Medulla oblongata (tissue), 1 donor: ENCODE measurements at regions not wholly inside any gene's neighbourhood (a gene's known extent, or its start where the extent isn't known, plus 50 kb on each side); places are given as distances from the start of the nearest gene placed in this dataset.

ENCODE experiments used
- DNase-seq: peaks from one replicate; pipeline ENCODE4 v3.0.0-alpha.2; 2015; ENCODE audit errors: extremely low spot score

DNA sequence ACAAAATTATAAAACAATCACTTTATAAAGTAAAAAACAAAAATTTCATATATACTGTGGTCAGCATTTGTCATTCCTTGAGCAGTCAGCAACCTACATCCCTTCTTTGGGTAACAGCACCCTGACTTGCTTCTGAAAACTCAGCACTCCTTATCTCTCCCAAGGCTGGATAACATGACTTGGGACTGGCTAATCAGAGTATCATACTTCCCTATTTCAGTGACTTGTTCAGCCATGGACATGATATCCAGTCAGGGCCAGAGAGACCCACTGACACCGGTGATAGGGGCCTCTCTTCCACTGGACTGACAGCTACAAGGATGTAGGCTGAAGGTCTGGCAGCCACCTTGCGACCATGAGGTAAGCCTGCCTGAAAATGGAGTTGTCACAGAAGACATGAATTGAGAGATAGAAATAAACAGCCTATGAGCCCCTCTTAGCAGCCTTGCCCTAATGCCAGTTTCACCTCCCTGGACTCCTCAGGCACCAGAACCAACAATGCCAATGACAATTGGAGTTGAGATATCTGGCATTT, 84.4 kb upstream of the NEBL start:
- no peak for DNase-seq

GRCh38 chr10:20978617-20979016, 81.5 kb upstream of the NEBL start:
- no peak for DNase-seq

DNA sequence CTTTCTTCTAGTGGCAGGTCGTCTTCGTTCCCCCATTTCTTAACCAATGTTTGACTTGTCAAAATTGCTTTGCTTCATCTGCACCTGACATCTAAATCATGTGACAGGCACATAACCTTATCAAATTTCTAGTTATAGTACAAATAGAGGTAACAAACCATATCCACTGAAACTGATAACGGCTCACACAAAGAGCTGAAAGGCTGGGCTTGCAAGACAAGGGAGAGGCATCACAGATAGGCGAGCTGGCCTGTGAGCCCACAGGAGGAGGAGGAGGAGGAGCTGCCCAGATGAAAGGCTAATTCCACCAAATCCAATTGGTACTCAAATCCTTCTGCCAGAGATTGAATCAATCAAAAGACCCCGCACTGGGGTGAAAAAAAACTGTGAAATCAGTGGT, 80.2 kb upstream of the NEBL start:
- no peak for DNase-seq

GRCh38 chr10:20976891-20977290, 79.8 kb upstream of the NEBL start:
- DNase-seq, result no peak

- DNase-seq, result no peak
These were observed 79.3 kb upstream of the NEBL start for GRCh38 chr10:20976390-20976789.

DNA sequence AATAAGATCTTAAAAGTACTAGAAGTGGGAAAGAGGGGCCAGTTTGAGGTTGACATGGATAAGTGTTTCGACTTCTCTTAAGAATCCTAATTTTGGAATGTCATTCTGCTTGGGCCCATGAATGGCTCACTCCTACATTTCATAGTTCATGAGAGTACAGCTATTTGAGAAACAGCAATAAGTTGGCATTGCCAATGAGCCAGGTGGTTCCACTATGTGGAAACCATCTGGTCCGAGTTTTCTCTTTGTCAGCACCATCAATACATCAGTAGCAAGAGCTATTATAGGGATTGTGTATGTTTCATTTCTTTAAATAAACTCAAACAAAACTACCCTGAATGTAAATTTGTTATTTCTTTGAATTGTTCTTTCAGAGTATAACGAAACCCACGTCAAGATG, 78.1 kb upstream of the NEBL start:
- DNase-seq, result no peak

GRCh38 chr10:20972925-20973324, 75.8 kb upstream of the NEBL start:
- DNase-seq, result no peak

GRCh38 chr10:20971901-20972300, 74.8 kb upstream of the NEBL start:
- DNase-seq, result no peak

DNA sequence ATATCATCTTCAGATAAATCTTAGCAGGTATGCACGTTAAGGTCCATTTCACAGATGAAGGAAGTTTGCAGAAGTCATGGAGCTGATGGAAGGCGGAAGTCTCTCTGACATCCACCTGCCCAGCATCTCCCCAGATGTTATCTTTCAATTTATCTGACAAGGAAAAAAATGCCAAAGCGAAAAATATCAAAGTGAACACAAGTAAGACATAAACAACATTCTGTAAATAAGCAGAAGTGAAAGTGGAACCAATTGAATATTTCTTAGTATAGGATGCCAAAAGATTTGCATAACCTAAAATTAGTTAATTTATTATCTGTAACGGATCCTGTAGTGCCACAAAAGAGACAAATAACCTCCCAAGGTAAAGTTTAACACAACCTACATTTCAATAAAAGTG, 73.6 kb upstream of the NEBL start:
- no peak for DNase-seq

DNA sequence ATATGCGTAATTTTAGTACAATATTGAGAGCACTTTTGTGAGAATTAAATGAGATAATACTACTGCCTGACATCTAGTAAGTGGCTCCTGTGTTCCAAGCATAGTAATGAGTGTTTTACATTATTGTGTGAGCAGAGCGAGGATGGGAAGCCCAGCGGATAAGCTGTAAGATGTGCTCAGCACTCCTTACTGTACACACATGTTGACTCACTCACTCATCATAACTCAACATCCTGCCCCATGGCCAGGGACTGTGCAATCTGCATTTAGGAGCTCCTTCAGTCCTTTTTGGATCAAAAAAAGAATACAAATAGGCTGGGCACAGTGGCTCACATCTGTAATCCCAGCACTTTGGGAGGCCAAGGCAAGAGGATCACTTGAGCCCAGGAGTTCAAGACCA, 72.9 kb upstream of the NEBL start:
- DNase-seq, result no peak

DNA sequence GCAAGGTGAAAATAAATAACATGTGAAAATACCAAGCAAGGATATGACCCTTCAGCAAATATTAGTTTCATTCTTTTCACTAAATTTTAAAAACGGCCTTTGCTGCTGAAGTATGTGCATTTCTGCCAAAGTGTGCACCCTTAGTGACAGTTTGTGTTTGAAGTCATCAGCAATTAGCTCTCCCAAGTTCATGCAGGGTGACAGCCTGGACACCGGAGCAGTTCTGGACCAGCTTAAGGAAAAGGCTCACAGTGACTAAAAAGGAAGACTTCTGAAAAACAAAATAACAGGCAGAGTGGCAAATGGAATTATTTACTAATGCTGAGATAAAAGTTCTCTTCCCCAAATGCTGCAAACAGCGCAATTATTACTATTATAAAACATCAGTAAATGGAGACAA, 69.3 kb upstream of the NEBL start:
- no peak for DNase-seq

- DNase-seq, result no peak
These were observed 66.8 kb upstream of the NEBL start for GRCh38 chr10:20963721-20964595.

- no peak for DNase-seq
These were observed 65.9 kb upstream of the NEBL start for GRCh38 chr10:20963056-20963455.

GRCh38 chr10:20962165-20962564, 65.1 kb upstream of the NEBL start:
- DNase-seq, result no peak

- DNase-seq, result no peak
These were observed 62.1 kb upstream of the NEBL start for GRCh38 chr10:20959242-20959641.

- no peak for DNase-seq
These were observed 61.7 kb upstream of the NEBL start for GRCh38 chr10:20958764-20959163.

- DNase-seq, result no peak
These were observed 61.1 kb upstream of the NEBL start for GRCh38 chr10:20958225-20958624.

- DNase-seq, result no peak
These were observed 60.6 kb upstream of the NEBL start for GRCh38 chr10:20957744-20958143.

- no peak for DNase-seq
These were observed 59.7 kb upstream of the NEBL start for GRCh38 chr10:20956843-20957242.

GRCh38 chr10:20955355-20955893, 58.3 kb upstream of the NEBL start:
- DNase-seq, result no peak

GRCh38 chr10:20954519-20954918, 57.4 kb upstream of the NEBL start:
- no peak for DNase-seq

GRCh38 chr10:20953120-20953519, 56.0 kb upstream of the NEBL start:
- DNase-seq, result no peak

GRCh38 chr10:20949967-20950366, 52.9 kb upstream of the NEBL start:
- DNase-seq, result no peak
